GM18870 (cell line): ENCODE measurements at regions not wholly inside any gene's neighbourhood (a gene's known extent, or its start where the extent isn't known, plus 50 kb on each side); places are given as distances from the start of the nearest gene placed in this dataset.
"Not testable (repeated sequence)": the region's sequence is repeated elsewhere in the genome, so short reads cannot be mapped to it uniquely, and the experiment has no call there.

Experiments
- ATAC-seq: cut with Tn5 transposase; IDR thresholded peaks from one replicate; pipeline ENCODE4 v1.9.1; 2021; ENCODE audit warnings: moderate library complexity; ENCODE audit not compliant: unreplicated experiment

DNA sequence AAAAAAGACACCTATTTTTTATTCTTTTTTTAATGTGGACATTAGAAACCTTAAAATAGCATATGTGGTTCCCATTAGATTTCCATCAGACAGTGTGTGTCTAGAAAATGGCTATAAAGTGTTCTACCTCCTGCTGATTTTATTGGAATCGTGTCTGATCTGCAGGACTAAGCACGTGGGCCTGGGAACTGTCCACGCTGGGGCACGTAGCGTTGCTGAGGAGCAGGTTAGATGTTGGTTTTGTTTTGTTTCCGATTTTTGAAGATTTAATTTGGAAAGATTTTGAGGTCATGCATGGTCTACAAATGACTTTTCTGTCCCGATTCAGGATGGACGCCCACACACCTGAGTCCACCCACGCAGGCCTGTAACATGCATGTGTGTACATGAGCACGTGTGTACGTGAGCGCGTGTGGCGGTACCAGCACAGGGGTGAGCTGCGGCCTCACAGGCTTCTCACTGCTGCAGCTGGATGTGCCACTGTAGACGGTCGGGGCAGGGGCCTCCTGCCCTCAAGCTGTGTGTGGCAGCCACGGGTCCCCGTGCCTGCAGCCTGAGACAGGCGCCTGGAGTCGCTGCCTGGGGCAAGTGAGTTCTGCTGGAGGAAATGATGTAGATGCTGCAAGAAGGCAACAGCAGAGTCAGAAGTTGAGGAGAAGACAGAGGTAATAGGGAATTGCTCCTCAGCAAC is 99.7 kb upstream of the CTDP1 start:
- no peak for ATAC-seq

DNA sequence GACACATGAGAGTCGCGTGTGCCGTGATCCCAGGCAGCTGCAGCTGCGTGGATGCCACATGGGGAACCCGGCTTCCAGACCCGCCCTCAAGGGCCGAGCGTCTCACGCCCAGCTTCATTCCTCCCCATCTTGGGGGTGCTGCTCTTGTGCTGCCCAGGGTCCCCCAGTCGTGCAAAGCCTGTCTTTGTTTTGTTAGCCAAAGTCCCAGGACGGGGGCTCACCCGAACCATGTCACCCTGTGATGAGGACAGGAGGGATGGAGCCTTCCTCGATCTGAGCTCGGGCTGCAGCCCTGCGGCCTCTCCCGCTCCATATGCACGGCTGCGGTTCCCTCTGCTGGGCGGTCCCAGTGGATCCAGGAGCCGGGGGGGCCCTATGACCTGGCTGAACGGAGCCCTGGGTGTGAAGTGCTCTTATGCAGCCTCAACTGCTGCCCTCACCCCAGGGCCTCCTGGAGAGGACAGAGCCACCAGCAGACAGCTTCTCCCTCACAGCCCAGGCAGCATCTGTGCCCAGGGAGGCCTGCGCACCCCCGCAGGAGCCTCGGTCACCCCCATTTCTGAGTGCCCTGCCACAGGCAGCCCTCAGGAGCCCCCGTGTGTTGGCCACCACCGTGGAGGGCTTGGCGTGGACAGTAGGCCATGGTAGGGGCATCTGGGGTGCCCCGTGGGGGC is 99.0 kb upstream of the CTDP1 start:
- no peak for ATAC-seq

DNA sequence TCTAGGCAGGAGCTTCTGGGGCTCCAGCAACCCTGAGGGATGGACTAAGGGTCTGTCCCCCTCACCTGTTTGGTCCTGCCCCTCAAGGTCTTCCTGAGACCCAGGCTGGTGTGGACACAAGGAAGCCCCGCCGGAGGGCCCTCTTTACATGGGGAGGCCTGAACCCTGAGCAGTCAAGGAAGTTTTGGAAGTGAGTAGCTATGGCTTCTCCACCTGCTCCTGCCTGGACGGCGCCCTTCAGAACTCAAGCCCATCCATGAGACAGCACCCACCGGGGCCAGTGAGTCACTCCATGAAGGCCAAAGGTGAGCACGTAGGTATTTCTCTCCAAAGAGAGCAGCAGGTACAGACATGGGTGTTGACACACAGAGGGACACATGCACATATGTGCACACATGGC is 98.2 kb upstream of the CTDP1 start:
- ATAC-seq: no peak

DNA sequence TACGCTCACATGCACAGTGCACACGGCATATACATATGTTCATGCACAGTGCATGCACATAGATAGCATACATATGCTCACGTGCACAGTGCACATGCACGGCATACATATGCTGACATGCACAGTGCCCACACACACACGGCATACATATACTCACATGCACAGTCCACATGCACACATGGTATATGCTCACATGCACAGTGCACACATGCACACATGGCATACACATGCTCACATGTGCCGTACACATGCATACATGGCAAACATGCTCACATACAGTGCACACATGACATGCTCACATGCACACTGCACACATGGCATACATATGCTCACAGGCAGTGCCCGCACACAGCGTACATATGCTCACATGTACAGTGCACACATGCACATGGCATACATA is 97.7 kb upstream of the CTDP1 start:
- ATAC-seq: no peak

DNA sequence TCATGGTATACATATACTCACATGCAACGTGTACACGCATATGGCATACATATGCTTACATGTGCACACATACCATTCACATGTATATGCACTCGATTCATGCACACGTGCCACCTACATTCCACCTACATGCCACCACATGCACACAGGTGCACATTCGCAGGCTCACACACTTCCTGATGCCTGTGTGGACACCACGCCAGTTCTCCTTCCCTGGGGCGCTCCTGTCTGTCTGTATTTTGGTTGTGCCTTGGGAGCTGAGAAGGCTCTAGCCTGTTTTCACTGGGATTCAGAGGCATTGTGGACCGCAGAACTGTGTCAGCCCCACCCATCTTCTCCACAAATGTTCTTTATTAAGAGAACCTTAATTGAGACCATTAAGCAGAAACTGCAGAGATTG is 96.6 kb upstream of the CTDP1 start:
- no peak for ATAC-seq

DNA sequence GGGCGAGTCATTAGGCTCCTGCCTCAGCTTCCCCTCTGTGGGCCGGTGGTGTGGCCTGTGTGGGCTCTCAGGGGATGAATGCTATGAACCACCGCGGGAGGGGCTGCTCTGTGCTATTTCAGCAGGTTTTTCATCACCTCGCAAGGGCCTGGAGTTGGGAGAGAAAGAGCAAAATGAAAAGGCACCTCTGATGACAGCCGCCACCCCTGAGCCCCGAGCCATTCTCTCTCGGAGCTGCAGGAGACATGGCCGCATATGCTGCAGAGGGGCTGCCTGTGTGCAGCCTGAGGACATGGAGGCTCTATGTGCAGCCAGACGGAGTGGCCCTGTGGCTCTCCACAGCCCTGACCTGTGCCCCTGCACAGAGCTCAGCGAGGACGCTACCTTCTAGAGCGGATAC is 96.2 kb upstream of the CTDP1 start:
- ATAC-seq: no peak

DNA sequence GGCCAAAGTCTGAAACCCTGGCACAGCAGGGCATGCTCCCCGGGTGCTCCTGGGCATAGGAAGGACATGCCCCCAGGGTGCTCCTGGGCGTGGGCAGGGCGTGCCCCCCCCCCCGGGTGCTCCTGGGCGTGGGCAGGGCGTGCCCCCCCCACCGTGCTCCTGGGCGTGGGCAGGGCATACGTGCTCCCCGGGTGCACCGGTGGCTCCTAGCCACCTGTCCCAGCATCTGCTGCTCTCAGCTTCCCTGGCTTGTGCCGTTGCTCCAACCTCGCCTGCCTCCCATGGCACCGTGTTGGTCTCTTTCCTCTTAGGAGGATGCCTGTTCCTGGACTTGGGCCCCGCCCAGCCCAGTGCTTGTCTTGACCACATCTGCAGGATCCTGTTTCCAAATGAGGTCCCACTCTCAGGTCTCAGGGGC is 95.6 kb upstream of the CTDP1 start:
- ATAC-seq: no peak

DNA sequence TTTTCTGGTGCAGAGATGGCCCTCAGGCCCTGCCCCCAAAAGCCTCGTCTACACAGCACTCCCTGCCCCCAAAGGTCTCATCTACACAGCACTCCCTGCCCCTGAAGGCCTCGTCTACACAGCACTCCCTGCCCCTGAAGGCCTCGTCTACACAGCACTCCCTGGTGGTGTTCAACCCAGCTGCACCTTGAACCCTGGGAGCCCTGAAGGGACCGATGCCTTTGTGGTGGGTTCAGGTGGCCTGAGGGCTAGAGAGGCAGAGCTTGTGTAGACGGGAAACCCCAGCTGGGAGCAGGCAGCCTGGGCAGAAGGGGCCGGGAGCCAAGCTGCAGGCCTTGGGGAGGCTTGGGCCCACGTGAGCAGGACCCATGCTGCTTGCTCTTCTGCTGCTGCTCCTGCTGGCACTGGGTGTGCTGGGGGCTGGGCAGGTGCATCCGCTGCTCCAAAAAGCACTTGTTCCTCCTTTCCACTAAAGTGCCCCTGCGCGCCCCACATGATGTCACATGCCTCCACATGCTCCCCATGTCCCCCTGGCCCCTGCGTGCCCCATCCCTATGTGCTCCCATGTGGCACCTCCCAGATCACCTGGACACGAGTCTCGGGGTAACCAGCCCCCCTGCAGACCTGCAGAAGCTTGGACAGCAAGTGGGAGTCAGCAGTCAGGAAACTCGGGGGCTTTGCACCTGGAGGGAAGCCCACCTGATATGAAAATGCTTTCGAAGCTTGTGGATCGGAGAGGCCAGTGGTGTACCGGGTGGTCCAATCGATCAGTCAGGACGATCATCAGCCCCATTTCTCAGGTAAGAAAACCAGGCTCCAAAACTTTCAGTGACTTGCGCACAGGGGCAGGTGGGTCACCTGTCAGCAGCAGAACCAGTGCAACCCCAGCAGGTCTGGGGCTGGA is 94.9 kb upstream of the CTDP1 start:
- no peak for ATAC-seq

DNA sequence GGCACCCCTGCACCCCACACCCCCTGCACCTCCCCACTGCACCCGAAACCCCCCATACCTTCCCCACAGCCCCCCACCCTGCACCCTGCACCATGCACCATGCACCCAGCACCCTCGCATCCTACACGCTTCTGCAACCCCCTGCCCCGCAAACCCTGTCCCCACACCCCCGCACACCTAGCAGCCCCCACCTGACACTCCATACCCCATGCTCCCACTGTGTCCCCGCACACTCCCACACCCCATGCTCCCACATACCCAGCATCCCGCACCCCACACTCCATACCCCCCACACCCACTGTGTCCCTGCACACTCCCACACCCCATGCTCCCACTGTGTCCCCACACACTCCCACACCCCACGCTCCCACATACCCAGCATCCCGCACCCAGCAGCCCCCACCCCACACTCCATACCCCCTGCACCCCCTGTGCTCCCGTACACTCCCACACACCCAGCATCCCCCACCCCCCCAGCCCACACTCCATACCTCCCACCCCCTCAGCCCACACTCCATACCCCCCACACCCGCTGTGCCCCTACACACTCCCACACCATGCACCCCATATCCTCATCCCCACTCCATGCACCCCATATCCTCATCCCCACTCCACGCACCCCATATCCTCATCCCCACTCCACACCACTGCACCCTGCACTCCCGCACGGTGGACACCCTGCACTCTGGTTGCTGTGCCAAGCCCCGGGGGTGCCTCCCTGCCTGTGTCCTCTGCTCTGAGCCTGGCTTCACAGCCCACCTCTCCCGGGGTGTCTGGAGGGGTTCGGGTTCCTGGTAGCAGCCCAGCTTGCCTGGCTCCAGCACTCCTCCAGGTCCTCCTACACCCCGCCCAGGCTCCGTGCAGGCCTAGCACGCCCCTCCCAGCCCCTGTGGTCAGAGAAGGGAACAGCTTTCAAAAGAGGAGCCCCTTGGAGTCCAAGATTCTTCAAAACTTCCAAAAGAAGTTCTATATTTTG is 93.9 kb upstream of the CTDP1 start:
- no peak for ATAC-seq

DNA sequence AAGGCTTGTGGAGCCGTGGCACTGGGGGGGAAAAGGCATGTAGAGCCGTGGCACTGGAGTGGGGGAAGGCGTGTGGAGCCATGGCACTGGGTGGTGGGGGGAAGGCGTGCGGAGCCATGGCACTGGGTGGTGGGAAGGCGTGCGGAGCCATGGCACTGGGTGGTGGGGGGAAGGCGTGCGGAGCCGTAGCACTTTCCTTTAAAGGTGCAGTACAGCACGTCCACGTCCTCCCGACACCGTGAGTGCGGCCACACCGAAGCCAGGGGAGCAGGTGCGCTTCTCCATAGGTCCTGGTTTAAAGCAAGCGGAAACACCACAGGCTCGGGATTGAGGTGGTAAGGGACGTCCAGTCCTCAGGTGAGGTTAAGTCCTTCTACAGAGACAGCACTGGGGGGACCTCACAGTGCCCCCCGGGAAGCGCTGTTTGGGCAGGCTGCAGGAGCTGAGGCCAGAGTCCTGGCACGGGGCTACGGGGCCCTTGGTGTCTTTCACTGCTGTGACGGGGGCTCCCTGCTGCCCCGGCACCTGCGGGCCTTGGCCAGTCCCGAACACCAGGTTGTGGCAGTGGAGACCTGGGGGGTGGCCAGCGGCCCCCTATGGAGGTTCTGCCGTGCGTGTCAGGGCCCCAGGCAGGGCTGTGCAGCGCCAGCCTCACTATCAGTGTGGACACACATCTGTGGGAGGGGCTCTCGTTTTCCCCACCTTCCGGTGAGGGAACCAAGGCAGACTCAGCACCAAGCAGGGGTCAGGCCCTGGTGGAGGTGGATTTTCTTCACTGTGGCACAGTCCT is 93.0 kb upstream of the CTDP1 start:
- ATAC-seq: no peak

DNA sequence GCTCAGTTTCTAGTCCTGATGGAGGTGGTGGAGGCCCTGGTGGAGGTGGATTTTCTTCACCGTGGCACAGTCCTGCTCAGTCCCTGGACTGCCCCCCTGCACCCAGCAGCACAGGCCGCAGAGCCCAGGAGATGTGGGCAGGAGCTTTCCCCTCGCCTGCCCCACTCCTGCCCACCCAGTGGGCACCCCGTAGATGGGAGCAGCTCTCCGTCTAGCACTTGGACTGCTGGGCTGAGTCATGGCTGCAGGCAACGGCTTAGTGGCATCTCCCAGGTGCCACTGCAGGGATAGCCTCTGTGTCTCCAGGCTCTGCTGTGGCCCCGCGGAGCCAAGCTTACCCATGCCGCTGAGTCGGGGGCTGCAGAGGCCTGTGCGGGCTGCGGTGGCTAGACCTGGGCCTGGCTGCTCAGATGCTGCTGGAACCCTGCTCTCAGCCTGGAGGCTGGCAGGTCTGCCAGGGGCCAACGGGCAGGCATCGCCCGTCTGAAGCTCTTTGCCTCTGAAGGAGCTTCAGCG is 92.3 kb upstream of the CTDP1 start:
- ATAC-seq: no peak

DNA sequence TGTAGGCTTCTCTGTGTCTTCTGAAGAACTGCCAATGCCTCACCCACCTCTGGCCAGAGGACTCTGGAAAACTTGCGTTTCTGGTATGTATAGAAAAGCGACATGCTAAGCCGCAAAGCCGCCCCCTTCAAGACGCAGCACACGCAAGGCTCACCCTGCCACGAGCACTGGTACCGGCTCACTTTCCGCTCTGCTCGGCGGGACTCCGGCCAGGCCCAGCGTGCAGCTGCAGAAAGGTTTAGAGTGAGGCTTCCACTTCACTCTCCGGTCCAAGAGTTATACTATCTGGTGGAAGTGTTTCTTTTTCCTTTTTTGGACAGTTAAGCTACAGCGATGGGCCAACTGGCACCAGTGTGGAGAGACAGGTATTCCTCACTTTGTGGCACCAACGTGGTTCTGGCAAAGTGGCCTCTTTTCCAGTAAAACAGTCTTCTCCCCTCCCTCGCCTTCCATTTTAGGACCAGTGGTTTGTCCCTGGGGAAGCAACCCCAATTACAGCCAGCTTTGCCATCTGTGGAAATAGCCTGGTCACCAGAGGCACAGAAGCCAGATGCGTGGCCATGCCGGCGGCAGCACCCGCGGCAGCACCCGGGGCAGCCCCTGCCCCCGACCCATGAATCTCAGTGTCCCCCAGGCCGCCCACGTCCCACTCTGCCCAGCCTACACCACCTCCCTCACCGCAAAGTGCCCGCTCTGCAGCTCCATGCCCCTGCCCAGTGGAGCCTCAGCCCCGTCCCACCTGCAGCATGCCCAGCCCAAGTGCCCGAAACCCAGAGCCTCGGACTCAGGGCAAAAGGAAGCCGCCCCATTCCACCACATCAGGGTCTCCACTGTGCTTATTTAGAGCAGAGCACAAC is 91.6 kb upstream of the CTDP1 start:
- ATAC-seq: no peak

DNA sequence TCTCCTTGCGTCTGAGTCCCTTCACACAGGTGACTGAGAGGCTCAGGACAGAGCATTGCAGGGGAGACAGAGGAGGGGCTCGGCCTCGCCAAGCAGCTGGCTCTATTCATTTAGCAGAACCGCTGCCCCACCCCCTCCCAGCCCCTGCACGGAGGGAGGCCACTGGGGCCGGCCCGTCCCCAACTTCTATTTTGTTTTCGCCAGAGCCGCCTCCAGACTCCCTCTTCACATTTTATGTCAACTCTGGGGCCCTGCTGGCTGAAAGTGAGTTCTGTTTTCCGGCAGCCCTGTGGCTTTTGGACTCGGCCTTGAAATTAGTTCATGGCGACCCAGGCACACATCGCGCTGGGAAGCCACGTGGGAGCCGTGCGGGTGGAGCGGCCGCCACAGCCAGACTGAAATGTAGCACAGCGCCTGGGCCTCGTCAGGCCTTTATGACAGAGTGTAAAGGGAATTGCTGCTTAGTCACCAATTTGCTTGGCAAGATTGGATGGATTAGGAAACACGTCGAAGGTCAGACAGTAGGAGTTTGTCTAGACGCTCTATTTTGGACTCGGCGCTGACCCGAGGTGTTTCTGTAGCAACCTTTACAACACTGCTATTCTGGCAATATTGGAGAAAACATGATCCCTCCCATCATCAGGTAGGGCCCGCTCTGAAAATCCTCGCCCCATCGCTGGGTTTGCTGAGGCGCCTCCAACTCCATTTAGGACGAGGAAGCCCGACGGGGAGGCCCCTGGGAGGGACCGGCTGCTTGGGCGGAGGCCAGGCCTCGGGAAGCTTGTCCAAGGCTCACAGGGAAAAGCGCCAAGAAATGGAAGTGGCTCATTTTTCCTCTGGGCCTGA is 90.7 kb upstream of the CTDP1 start:
- no peak for ATAC-seq

DNA sequence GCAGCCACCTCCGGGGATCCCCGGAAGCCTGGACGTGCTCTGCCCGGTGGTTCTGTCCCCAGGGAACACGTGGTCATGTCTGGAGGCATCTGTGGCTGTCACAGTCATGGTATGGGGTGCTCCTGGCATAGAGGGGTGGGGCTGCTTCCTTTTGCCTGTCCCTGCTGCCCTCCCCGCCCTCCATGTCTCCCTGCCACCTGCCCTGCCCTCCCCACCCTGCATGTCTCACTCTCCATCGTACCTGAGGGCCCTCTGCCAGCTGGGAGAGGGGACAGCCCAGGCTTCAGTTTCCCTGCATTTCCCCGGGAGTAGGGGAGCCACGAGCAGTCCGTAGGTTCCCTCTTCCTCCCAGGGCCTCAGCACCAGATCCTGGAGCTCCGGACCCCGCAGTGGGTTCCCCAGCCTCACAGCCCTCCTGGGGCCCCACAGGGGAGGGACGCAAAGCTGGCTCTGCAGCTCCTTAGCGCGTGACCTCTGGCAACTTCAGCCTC is 90.0 kb upstream of the CTDP1 start:
- ATAC-seq: no peak

DNA sequence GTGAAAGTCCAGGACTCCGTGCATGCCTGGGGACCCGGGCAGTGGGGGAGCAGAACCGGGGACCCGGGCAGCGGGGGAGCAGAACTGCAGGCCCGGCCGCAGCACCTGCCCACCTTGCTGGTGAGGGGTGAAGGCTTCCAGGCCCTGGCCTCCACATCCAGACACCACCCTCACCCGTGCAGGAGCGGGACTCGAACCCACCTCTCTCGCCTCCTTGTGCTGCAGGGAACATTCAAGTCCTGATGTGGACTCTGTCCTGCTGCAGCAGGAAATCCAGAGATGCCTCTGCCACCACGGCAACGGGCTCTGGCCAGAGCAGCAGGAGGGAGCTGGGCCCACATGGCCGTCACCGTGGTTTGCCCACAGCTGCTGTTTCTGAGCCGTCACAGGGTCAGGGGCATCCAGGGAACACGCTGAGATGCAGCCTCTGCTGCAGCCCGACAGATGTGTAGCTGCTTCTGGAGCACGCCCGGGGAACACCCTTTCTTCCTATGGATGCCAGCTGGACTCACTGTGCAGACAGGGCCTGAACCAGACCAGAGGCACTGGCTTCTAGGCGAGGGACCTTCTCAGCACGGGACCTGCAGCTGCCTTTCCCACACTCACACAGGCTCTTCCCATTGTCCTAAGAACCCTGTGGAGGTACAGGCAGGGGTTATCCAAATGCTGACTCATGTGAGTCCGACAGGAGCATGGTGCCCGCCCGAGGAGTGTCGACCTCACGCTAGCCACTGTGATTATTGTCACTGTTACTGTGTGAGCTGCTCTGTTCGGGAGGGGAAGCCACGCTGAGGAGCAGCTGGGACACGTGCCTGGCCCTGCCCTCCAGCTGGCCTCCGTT is 89.2 kb upstream of the CTDP1 start:
- no peak for ATAC-seq

DNA sequence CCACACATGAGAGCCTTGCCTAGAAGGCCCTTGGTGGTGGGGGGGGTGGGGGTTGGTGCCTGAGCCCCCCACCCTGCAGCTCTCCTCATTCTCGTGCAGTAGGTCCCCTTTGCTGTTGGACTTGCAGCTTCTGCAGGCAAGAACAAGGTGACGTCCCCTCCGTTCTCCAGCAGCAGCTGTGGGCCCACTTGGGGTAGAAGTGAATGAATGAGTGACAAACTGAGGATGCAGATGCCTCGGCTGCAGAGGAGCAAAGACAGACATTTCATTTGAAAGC is 88.6 kb upstream of the CTDP1 start:
- ATAC-seq: no peak

DNA sequence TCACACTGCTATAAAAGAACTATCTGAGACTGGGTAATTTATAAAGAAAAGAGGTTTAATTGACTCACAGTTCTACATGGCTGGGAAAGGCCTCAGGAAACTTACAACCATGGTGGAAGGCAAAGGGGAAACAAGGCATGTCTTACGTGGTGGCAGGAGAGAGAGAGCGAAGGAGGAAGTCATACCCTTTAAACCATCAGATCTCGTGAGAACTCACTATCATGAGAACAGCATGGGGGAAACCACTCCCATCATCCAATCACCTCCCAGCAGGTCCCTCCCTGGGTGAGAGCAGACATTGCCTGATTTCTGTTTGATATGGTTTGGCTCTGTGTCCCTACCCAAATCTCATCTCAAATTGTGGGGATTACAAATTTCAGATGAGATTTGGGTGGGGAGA is 86.9 kb upstream of the CTDP1 start:
- ATAC-seq: not testable (repeated sequence)
